Activated CD4-positive, alpha-beta T cell treated with anti-CD3 and anti-CD28 coated beads, Interleukin-2, Interleukin-6, amounts not matched to agents 100 ng/mL and 50 ng/mL, durations not matched to agents 16 hours and 8 hours (primary cell): ENCODE measurements at regions not wholly inside any gene's neighbourhood (a gene's known extent, or its start where the extent isn't known, plus 50 kb on each side); places are given as distances from the start of the nearest gene placed in this dataset.
"Not testable (repeated sequence)": the region's sequence is repeated elsewhere in the genome, so short reads cannot be mapped to it uniquely, and the experiment has no call there.

Experiments used
- DNase-seq: peaks from one replicate; pipeline ENCODE4 v3.0.0-alpha.2; 2020

DNA sequence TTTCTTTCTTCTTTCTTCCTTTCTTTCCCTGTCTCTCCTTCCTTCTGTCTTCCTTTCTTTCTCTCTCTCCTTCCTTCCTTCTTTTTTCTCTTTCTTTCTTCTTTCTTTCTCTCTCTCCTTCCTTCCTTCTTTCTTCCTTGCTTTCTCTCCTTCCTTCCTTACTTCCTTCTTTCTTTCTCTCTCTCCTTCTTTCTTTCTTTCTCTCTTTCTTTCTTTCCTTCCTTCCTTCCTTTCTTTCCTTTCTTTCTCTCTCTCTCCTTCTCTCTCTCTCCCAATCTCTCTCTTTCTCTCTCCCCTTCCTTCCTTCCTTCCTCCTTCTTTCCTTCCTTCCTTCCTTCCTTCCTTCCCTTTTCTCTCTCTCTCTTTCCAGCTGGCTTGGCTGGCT lies 2806.6 kb downstream of the RPIA start:
- DNase-seq, result not testable (repeated sequence)

DNA sequence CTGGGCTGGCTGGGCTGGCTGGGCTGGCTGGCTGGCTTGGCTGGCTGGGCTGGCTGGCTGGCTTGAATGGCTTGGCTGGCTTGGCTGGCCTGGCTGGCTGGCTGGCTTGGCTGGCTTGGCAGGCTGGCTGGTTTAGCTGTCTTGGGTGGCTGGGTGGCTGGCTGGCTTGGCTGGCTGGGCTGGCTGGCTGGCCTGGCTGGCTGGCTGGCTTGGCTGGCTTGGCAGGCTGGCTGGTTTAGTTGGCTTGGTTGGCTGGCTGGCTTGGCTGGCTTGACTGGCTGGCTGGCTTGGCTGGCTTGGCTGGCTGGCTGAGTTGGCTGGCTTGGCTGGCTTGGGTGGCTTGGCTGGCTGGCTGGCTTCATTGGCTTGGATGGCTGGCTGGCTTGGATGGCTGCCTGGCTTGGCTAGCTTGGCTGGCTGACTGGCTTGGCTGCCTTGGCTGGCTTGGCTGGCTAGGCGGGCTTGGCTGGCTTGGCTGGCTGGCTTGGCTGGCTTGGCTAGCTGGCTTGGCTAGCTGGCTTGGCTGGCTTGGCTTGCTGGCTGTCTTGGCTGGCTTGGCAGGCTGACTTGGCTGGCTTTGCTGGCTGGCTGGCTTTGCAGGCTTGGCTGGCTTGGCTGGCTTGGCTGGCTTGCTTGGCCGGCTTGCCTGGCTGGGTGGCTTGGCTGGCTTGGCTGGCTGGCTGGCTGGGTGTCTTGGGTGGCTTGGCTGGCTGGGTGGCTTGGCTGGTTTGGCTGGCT lies 2807.2 kb downstream of the RPIA start:
- DNase-seq, result not testable (repeated sequence)

DNA sequence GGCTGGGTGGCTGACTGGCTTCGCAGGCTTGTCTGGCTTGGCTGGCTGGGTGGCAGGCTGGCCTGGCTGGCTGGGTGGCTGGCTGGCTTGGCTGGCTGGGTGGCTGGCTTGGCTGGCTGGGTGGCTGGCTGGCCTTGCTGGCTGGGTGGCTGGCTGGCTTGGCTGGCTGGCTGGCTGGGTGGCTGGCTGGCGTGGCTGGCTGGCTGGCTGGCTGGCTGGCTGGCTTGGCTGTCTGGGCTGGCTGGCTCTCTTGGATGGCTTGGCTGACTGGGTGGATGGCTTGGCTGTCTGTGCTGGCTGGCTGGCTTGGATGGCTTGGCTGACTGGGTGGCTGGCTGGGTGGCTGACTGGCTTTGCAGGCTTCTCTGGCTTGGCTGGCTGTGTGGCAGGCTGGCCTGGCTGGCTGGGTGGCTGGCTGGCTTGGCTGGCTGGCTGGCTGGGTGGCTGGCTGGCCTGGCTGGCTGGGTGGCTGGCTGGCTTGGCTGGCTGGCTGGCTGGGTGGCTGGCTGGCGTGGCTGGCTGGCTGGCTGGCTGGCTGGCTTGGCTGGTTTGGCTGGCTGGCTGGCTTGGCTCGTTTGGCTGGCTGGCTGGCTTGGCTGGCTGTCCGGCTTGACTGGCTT lies 2808.1 kb downstream of the RPIA start:
- not testable (repeated sequence) for DNase-seq

DNA sequence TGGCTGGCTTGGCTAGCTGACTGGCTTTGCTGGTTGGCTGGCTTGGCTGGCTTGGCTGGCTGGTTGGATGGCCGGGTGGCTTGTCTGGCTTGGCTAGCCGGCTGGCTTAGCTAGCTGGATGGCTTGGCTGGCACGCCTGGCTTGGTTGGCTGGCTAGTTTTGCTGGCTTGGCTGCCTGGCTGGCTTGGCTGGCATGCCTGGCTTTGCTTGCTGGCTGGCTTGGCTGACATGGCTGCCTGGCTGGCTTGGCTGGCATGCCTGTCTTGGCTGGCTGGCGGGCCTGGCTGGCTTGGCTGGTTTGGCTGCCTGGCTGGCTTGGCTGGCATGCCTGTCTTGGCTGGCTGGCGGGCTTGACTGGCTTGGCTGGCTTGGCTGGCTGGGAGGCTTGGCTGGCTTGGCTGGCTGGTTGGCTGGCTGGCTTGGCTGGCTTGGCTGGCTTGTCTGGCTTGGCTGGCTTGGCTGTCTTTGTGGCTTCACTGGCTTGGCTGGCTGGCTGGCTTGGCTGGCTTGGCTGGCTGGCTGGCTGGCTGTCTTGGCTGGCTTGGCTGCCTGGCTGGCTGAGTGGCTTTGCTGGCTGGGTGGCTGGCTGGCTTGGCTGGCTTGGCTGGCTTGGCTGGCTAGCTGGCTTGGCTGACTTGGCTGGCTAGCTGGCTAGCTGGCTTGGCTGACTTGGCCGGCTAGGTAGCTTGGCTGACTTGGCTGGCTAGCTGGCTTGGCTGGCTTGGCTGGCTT lies 2808.9 kb downstream of the RPIA start:
- DNase-seq, result not testable (repeated sequence)

DNA sequence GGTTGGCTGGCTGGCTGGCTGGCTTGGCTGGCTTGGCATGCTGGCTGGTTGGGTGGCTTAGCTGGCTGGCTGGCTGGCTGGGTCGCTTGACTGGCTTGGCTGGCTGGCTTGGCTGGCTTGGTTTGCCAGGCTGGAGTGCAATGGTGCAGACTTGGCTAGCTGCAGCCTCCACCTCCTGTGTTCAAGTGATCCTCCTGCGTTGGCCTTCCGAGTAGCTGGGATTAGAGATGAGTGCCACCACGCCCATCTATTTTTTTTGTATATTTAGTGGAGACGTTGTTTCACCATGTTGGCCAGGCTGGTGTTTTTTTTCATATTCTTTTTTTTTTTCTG lies 2809.5 kb downstream of the RPIA start:
- DNase-seq, result not testable (repeated sequence)

GRCh38 chr2:91501481-91502080 lies 2810.1 kb downstream of the RPIA start:
- DNase-seq, result not testable (repeated sequence)

DNA sequence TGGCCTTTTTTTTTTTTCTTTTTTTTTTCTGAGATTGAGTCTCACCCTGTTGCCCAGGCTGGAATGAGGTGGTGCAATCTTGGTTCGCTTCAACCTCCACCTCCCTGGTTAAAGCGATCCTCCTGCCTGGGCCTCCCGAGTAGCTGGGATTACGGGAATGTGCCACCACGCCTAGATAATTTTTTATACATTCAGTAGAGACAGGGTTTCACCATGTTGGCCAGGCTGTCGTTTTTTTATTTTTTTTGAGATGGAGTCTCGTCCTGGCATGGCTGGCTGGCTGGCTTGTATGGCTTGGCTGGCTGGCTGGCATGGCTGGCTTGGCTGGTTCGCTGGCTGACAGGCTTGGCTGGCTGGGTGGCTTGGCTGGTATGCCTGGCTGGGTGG lies 2812.1 kb downstream of the RPIA start:
- not testable (repeated sequence) for DNase-seq

DNA sequence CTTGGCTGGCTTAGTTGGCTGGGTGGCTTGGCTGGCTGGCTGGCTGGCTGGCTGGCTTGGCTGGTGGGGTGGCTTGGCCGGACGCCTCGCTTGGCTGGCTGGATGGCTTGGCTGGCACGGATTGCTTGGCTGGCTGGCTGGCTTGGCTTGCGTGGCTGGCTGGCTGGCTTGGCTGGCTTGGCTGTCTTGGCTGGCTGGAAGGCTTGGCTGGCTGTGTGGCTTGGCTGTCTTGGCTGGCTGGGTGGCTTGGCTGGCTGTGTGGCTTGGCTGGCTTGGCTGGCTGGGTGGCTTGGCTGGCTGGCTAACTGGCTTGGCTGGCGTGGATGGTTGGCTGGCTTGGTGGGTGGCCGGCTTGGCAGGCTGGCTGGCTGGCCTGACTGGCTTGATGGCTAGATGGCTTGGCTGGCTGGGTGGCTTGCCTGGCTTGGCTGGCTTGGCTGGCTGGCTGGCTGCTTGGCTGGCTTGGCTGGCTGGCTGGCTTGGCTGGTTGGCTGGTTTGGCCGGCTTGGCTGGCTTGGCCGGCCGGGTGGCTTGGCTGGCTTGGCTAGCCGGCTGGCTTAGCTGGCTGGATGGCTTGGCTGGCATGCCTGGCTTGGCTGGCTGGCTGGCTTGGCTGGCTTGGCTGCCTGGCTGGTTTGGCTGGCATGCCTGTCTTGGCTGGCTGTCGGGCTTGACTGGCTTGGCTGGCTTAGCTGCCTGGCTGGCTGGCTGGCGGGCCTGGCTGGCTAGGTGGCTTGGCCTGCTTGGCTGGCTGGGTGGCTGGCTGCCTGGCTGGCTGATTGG lies 2812.7 kb downstream of the RPIA start:
- DNase-seq, result not testable (repeated sequence)

- not testable (repeated sequence) for DNase-seq
Measured at GRCh38 chr2:91508816-91509215, 2817.3 kb downstream of the RPIA start.

GRCh38 chr2:91509276-91509675 lies 2817.8 kb downstream of the RPIA start:
- DNase-seq, result not testable (repeated sequence)

DNA sequence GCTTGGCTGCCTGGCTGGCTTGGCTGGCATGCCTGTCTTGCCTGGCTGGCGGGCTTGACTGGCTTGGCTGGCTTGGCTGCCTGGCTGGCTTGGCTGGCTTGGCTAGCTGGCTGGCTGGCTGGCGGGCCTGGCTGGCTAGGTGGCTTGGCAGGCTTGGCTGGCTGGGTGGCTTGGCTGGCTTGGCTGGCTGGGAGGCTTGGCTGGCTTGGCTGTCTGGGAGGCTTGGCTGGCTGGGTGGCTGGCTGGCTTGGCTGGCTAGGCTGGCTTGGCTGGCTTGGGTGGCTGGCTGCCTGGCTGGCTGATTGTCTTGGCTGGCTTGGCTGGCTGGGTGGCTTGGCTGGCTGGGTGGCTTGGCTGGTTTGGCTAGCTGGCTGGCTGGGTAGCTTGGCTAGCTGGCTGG lies 2819.7 kb downstream of the RPIA start:
- not testable (repeated sequence) for DNase-seq

- not testable (repeated sequence) for DNase-seq
Measured at GRCh38 chr2:91515966-91516365, 2824.5 kb downstream of the RPIA start.

DNA sequence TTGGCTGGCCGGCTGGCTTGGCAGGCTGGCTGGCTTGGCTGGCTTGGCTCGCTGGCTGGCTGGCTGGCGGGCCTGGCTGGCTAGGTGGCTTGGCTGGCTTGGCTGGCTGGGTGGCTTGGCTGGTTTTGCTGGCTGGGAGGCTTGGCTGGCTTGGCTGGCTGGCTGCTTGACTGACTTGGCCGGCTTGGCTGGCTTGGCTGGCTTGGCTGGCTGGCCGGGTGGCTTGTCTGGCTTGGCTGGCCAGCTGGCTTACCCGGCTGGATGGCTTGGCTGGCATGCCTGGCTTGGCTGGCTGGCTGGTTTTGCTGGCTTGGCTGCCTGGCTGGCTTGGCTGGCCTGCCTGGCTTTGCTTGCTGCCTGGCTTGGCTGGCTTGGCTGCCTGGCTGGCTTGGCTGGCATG lies 2825.2 kb downstream of the RPIA start:
- DNase-seq, result not testable (repeated sequence)

DNA sequence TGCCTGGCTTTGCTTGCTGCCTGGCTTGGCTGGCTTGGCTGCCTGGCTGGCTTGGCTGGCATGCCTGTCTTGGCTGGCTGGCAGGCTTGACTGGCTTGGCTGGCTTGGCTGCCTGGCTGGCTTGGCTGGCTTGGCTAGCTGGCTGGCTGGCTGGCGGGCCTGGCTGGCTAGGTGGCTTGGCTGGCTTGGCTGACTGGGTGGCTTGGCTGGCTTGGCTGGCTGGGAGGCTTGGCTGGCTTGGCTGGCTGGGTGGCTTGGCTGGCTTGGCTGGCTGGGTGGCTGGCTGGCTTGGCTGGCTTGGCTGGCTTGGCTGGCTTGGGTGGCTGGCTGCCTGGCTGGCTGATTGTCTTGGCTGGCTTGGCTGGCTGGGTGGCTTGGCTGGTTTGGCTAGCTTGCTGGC lies 2826.4 kb downstream of the RPIA start:
- DNase-seq, result not testable (repeated sequence)

- DNase-seq, result not testable (repeated sequence)
Measured at GRCh38 chr2:91518361-91518981, 2827.0 kb downstream of the RPIA start.

DNA sequence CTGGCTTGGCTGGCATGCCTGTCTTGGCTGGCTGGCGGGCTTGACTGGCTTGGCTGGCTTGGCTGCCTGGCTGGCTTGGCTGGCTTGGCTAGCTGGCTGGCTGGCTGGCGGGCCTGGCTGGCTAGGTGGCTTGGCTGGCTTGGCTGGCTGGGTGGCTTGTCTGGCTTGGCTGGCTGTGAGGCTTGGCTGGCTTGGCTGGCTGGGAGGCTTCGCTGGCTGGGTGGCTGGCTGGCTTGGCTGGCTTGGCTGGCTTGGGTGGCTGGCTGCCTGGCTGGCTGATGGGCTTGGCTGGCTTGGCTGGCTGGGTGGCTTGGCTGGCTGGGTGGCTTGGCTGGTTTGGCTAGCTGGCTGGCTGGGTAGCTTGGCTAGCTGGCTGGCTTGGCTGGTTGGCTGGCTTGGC lies 2827.9 kb downstream of the RPIA start:
- not testable (repeated sequence) for DNase-seq

GRCh38 chr2:91519914-91520313 lies 2828.4 kb downstream of the RPIA start:
- not testable (repeated sequence) for DNase-seq

DNA sequence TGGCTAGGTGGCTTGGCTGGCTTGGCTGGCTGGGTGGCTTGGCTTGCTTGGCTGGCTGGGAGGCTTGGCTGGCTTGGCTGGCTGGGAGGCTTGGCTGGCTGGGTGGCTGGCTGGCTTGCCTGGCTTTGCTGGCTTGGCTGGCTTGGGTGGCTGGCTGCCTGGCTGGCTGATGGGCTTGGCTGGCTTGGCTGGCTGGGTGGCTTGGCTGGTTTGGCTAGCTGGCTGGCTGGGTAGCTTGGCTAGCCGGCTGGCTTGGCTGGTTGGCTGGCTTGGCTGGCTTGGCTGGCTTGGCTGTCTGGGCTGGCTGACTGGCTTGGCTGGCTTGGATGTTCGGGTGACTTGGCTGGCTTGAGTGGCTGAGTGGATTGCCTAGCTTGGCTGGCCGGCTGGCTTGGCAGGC lies 2829.1 kb downstream of the RPIA start:
- not testable (repeated sequence) for DNase-seq

DNA sequence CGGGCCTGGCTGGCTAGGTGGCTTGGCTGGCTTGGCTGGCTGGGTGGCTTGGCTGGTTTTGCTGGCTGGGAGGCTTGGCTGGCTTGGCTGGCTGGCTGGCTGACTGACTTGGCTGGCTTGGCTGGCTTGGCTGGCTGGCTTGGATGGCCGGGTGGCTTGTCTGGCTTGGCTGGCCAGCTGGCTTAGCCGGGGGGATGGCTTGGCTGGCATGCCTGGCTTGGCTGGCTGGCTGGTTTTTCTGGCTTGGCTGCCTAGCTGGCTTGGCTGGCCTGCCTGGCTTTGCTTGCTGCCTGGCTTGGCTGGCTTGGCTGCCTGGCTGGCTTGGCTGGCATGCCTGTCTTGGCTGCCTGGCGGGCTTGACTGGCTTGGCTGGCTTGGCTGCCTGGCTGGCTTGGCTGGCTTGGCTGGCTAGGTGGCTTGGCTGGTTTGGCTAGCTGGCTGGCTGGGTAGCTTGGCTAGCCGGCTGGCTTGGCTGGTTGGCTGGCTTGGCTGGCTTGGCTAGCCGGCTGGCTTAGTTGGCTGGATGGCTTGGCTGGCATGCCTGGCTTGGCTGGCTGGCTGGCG lies 2829.6 kb downstream of the RPIA start:
- DNase-seq, result not testable (repeated sequence)

- not testable (repeated sequence) for DNase-seq
Measured at GRCh38 chr2:91521944-91522343, 2830.5 kb downstream of the RPIA start.

- DNase-seq, result not testable (repeated sequence)
Measured at GRCh38 chr2:91522877-91523276, 2831.4 kb downstream of the RPIA start.

GRCh38 chr2:91523751-91524150 lies 2832.3 kb downstream of the RPIA start:
- DNase-seq, result not testable (repeated sequence)
